CD4-positive, alpha-beta T cell (primary cell): ENCODE measurements at regions not wholly inside any gene's neighbourhood (a gene's known extent, or its start where the extent isn't known, plus 50 kb on each side); places are given as distances from the start of the nearest gene placed in this dataset.
"Not testable (repeated sequence)": the region's sequence is repeated elsewhere in the genome, so short reads cannot be mapped to it uniquely, and the experiment has no call there.

Source experiments
- ATAC-seq: fragments of 200-7000 bp; cut with Tn5 transposase; one replicate; pipeline ENCODE4 v1.10.0; 2022; ENCODE audit warnings: mild to moderate bottlenecking; ENCODE audit not compliant: poor library complexity
- CTCF ChIA-PET: fragments of 350-600 bp; sonication (Branson Sonifier 250); formaldehyde crosslinking; loops from one replicate; lab custom pipeline; 2021; ENCODE audit warnings: antibody characterized with exemption, inconsistent platforms; lab: Charles Lee
- POLR2A ChIA-PET: fragments of 350-600 bp; sonication (Branson Sonifier 250); formaldehyde crosslinking; loops from one replicate; lab custom pipeline; 2021; ENCODE audit warnings: antibody characterized with exemption, inconsistent platforms; lab: Charles Lee
- DNase-seq, 14 experiments: peaks; one replicate each; pipeline ENCODE4 v3.0.0-alpha.2; 2013 to 2020; ENCODE audit warnings: mixed read lengths in 2 of 14
- H3K27ac ChIP-seq, 2 donors: one replicate each; pipeline versions ENCODE4 v1.5.1 to v1.7.0; 2013; ENCODE audit warnings: low read length in 2 of 2, low read depth in 1 of 2, mild to moderate bottlenecking in 1 of 2
- H3K27me3 ChIP-seq, 2 experiments: 1 replicate in 1 of 2; 2 replicates in 1 of 2; pipeline versions ENCODE4 v1.6.1 to v1.7.0; 2013; ENCODE audit warnings: low read length in 2 of 2, control low read depth in 1 of 2, mild to moderate bottlenecking in 1 of 2, moderate library complexity in 1 of 2; ENCODE audit not compliant: insufficient read depth in 2 of 2, control insufficient read depth in 1 of 2
- H3K36me3 ChIP-seq: one replicate; pipeline ENCODE4 v1.6.1; 2013; ENCODE audit warnings: low read length, control low read depth; ENCODE audit not compliant: insufficient read depth
- H3K4me1 ChIP-seq: one replicate; pipeline ENCODE4 v1.6.1; 2013; ENCODE audit warnings: low read length, control low read depth; ENCODE audit not compliant: insufficient read depth
- H3K4me3 ChIP-seq: one replicate; pipeline ENCODE4 v1.5.1; 2013; ENCODE audit warnings: mild to moderate bottlenecking, low read length, moderate library complexity
- H3K9me3 ChIP-seq, 2 experiments: 1 replicate in 1 of 2; 2 replicates in 1 of 2; pipeline versions ENCODE4 v1.6.1 to v1.7.0; 2013; ENCODE audit warnings: low read length in 2 of 2, mild to moderate bottlenecking in 2 of 2, control low read depth in 1 of 2, moderate library complexity in 1 of 2; ENCODE audit not compliant: control insufficient read depth in 1 of 2, insufficient read depth in 1 of 2
- H3K27ac Mint-ChIP-seq: one replicate; pipeline ENCODE4 v1.8.0; 2020; ENCODE audit warnings: mixed read lengths
- H3K27me3 Mint-ChIP-seq: one replicate; pipeline ENCODE4 v1.8.0; 2021; ENCODE audit warnings: mixed read lengths
- H3K36me3 Mint-ChIP-seq: one replicate; pipeline ENCODE4 v1.8.0; 2021; ENCODE audit warnings: low read depth, mixed read lengths
- H3K4me1 Mint-ChIP-seq: one replicate; pipeline ENCODE4 v1.8.0; 2021; ENCODE audit warnings: low read depth, mixed read lengths
- H3K4me3 Mint-ChIP-seq: one replicate; pipeline ENCODE4 v1.8.0; 2020; ENCODE audit warnings: mild to moderate bottlenecking, mixed read lengths
- H3K9me3 Mint-ChIP-seq: one replicate; pipeline ENCODE4 v1.8.0; 2020; ENCODE audit warnings: mixed read lengths
- CTCF ChIP-seq: fragments of 200-600 bp; IDR thresholded peaks from one replicate; pipeline ENCODE4 v1.8.0; 2022; ENCODE audit warnings: antibody characterized with exemption, mild to moderate bottlenecking
- intact Hi-C, 2 experiments: fragments of 100-400 bp; cut with DNase I in 1 of 2; cut with micrococcal nuclease in 1 of 2; formaldehyde crosslinking; loops; one replicate each; pipeline versions ENCODE4 v1.15.1 to v1.9.0; 2023 to 2025; cut with DNase I, micrococcal nuclease

- Histone ChIP-seq H3K4me1 (no peaks in the 10 kb centered on the region), H3K27ac (no peak overlapping the region), H3K27me3 (no peaks in the 10 kb centered on the region), H3K9me3 (no peaks in the 10 kb centered on the region), H3K4me3 (no peak overlapping the region), H3K36me3 (no peaks in the 10 kb centered on the region)
- DNase-seq (no peak), ATAC-seq (no peak)
- intact Hi-C loops: no loop called here
- TF ChIP-seq CTCF: no peak
- POLR2A ChIA-PET: no interaction called here
- H3K36me3 Mint-ChIP-seq: no peaks in the 10 kb centered on the region
- CTCF ChIA-PET: no interaction called here
- no peak overlapping the region for H3K4me3 Mint-ChIP-seq
- no peaks in the 10 kb centered on the region for H3K9me3 Mint-ChIP-seq
- peaks cover 6% of the 10 kb centered on the region for H3K4me1 Mint-ChIP-seq
- H3K27me3 Mint-ChIP-seq: no peaks in the 10 kb centered on the region
- H3K27ac Mint-ChIP-seq: no peak overlapping the region
Observed at GRCh38 chr2:106336737-106337136, 131.5 kb downstream of the RGPD3 start.

DNA sequence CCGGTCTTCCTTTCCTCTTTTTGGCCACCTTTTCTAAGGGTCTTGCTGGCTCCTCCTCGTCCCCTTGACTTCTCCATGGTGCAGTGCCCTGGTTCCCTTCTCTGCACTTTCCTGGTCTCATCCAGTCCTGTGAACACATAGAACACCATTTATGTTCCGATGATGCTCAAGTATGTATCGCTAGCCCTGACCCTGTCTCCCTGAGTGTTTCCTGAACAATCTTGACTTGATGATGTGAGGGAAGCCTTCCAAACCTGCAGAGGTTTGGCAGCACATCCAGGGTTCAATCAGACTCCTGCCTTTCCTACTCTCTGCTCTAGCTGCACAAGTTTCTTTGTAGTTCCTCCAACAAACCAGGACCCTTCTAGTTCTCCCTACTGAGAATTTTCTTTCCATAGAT lies 132.1 kb downstream of the RGPD3 start:
- Mint-ChIP-seq H3K4me3 (no peak overlapping the region), H3K4me1 (peaks cover 7% of the 10 kb centered on the region), H3K9me3 (no peaks in the 10 kb centered on the region), H3K27ac (no peak overlapping the region), H3K36me3 (no peaks in the 10 kb centered on the region), H3K27me3 (no peaks in the 10 kb centered on the region)
- ChIA-PET CTCF (no interaction called here), POLR2A (no interaction called here)
- no peak for TF ChIP-seq CTCF
- Histone ChIP-seq H3K36me3 (no peaks in the 10 kb centered on the region), H3K9me3 (no peaks in the 10 kb centered on the region), H3K27ac (no peak overlapping the region), H3K27me3 (no peaks in the 10 kb centered on the region), H3K4me1 (no peaks in the 10 kb centered on the region), H3K4me3 (no peak overlapping the region)
- DNase-seq: no peak
- no peak for ATAC-seq
- intact Hi-C loops: no loop called here

GRCh38 chr2:106334802-106335201 lies 133.4 kb downstream of the RGPD3 start:
- H3K9me3 ChIP-seq: no peaks in the 10 kb centered on the region
- intact Hi-C loops: no loop called here
- Mint-ChIP-seq H3K4me3 (no peak overlapping the region), H3K36me3 (no peaks in the 10 kb centered on the region), H3K4me1 (peaks cover 7% of the 10 kb centered on the region), H3K27me3 (no peaks in the 10 kb centered on the region), H3K9me3 (no peaks in the 10 kb centered on the region), H3K27ac (no peak overlapping the region)
- H3K4me3 ChIP-seq: no peak overlapping the region
- no peak for ATAC-seq
- no peak for TF ChIP-seq CTCF
- ChIA-PET CTCF (no interaction called here), POLR2A (no interaction called here)
- H3K27ac ChIP-seq: no peak overlapping the region
- H3K4me1 ChIP-seq: no peaks in the 10 kb centered on the region
- no peaks in the 10 kb centered on the region for H3K36me3 ChIP-seq
- no peaks in the 10 kb centered on the region for H3K27me3 ChIP-seq
- DNase-seq: no peak

DNA sequence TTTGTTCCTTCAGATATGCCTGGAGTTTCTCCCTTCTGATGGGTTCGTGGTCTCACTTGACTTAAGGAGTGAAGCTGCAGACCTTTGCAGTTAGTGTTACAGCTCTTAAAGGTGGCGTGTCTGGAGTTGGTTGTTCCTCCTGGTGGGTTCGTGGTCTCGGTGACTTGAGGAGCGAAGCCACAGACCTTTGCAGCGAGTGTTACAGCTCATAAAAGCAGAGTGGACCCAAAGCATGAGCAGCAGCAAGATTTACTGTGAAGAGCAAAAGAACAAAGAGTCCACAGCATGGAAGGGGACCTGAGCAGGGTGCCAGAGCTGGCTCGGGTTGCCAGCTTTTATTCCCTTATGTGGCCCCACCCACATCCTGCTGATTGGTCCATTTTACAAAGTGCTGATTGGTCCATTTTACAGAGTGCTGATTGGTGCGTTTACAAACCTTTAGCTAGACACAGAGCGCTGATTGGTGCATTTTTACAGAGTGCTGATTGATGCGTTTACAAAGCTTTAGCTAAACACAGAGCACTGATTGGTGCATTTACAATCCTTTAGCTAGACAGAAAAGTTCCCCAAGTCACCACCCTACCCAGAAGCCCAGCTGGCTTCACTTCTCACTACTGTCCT lies 134.8 kb downstream of the RGPD3 start:
- POLR2A ChIA-PET: not testable (repeated sequence)

More for the DNA sequence above, 134.8 kb downstream of the RGPD3 start:
- intact Hi-C loops, ATAC-seq, H3K9me3 Mint-ChIP-seq, H3K36me3 ChIP-seq, H3K36me3 Mint-ChIP-seq, H3K9me3 ChIP-seq, CTCF ChIA-PET, H3K27ac Mint-ChIP-seq, DNase-seq, H3K27me3 ChIP-seq, H3K4me1 ChIP-seq, H3K27me3 Mint-ChIP-seq, H3K4me1 Mint-ChIP-seq, H3K27ac ChIP-seq, H3K4me3 Mint-ChIP-seq, H3K4me3 ChIP-seq: not testable (repeated sequence)
